RWPE2 (cell line): ENCODE measurements at regions not wholly inside any gene's neighbourhood (a gene's known extent, or its start where the extent isn't known, plus 50 kb on each side); places are given as distances from the start of the nearest gene placed in this dataset.

Experiments used
- ATAC-seq: fragments of 200-7000 bp; cut with Tn5 transposase; 3 replicates; pipeline ENCODE4 v1.9.1; 2021; ENCODE audit warnings: low read depth
- DNase-seq: peaks from one replicate; pipeline ENCODE4 v3.0.0-alpha.2; 2020; ENCODE audit warnings: low spot score
- H3K27ac ChIP-seq: fragments of 450-650 bp; 2 replicates; pipeline ENCODE4 v1.5.1; 2017; ENCODE audit warnings: mild to moderate bottlenecking; ENCODE audit not compliant: poor library complexity, severe bottlenecking
- H3K27me3 ChIP-seq: fragments of 250-450 bp; sonication (Bioruptor Pico); 2 replicates; pipeline ENCODE4 v1.5.1; 2021; ENCODE audit warnings: mild to moderate bottlenecking, moderate library complexity; ENCODE audit not compliant: insufficient read depth, poor library complexity, severe bottlenecking
- H3K36me3 ChIP-seq: fragments of 250-450 bp; sonication (Bioruptor Pico); 2 replicates; pipeline ENCODE4 v1.5.1; 2020; ENCODE audit warnings: low read depth, mild to moderate bottlenecking, moderate library complexity
- H3K4me1 ChIP-seq: fragments of 250-450 bp; sonication (Bioruptor Pico); 2 replicates; pipeline ENCODE4 v1.5.1; 2021; ENCODE audit warnings: mild to moderate bottlenecking, moderate library complexity; ENCODE audit not compliant: insufficient read depth, poor library complexity, severe bottlenecking
- H3K4me3 ChIP-seq: fragments of 250-450 bp; sonication (Bioruptor Pico); 2 replicates; pipeline ENCODE4 v1.5.1; 2021; ENCODE audit warnings: mild to moderate bottlenecking, moderate library complexity; ENCODE audit not compliant: severe bottlenecking
- H3K9me3 ChIP-seq: fragments of 250-450 bp; sonication (Bioruptor Pico); 2 replicates; pipeline ENCODE4 v1.5.1; 2021; ENCODE audit warnings: mild to moderate bottlenecking, moderate library complexity; ENCODE audit not compliant: severe bottlenecking
- CTCF ChIP-seq: fragments of 450-650 bp; IDR thresholded peaks from one replicate; pipeline ENCODE4 v1.5.1; 2017; ENCODE audit warnings: mild to moderate bottlenecking, moderate library complexity; ENCODE audit not compliant: poor library complexity, severe bottlenecking

- no peak for TF ChIP-seq CTCF
- H3K27ac ChIP-seq, result no peak overlapping the region
- H3K27me3 ChIP-seq, result no peaks in the 10 kb centered on the region
- H3K9me3 ChIP-seq, result no peaks in the 10 kb centered on the region
- H3K4me1 ChIP-seq, result no peaks in the 10 kb centered on the region
- DNase-seq, result no peak
- no peak for ATAC-seq
- H3K4me3 ChIP-seq, result no peak overlapping the region
- no peaks in the 10 kb centered on the region for H3K36me3 ChIP-seq
Measured at GRCh38 chr11:15580056-15580774, 465.5 kb downstream of the INSC start.

DNA sequence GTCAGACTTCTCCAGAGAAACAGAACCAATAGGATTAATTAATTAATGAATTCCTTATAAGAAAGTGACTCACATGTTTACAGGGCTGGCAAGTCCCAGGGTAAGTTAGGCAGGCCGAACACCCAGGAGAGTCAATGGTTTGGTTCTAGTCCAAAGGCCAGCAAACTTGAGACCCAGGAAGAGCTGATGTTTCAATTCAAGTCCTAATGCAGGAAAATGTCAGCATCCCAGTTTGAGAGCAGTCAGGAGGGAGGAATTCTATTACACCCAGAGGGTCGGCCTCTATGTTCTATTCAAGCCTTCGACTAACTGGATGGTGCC, 466.0 kb downstream of the INSC start:
- no peak for ATAC-seq
- Histone ChIP-seq H3K4me3 (no peak overlapping the region), H3K27me3 (no peaks in the 10 kb centered on the region), H3K27ac (no peak overlapping the region), H3K9me3 (no peaks in the 10 kb centered on the region), H3K4me1 (no peaks in the 10 kb centered on the region), H3K36me3 (no peaks in the 10 kb centered on the region)
- no peak for DNase-seq
- TF ChIP-seq CTCF, result no peak

GRCh38 chr11:15584158-15584557, 469.4 kb downstream of the INSC start:
- no peaks in the 10 kb centered on the region for H3K4me1 ChIP-seq
- no peaks in the 10 kb centered on the region for H3K9me3 ChIP-seq
- no peaks in the 10 kb centered on the region for H3K36me3 ChIP-seq
- DNase-seq (no peak), ATAC-seq (no peak)
- no peak overlapping the region for H3K4me3 ChIP-seq
- H3K27ac ChIP-seq, result no peak overlapping the region
- TF ChIP-seq CTCF, result no peak
- H3K27me3 ChIP-seq, result no peaks in the 10 kb centered on the region

DNA sequence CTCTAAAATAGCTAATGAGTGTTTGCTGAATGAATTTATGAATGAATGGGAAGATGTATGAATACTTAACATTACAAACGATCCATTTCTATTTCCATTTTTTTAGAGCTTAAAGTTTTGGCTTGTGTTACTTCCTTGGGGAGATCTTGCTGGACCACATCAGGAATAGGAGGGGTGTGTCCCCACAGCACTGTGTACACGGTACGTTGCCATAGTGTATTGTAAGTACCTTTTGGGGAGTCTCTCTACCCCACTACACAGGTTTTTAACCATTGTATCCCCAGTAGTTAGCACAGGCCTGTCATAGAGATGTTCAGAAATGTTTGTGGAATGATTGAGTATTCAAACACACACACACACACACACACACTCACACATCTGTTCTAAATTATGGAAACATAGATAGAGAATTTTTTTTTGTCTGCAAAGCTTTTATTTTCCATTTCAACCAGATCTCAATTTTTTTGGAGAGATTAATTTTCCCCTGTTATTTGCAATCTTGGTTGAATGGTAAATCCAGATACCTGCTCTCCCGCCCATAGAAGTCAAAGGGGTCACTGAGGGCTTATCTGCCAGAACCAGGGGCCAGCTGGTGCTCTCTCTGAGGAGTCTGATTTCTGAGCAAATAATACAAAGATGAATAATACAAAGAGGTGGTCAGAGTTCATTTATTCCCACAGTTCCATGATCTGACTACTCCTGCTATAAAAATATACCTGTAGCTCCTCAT, 471.0 kb downstream of the INSC start:
- H3K4me1 ChIP-seq, result no peaks in the 10 kb centered on the region
- no peak overlapping the region for H3K27ac ChIP-seq
- H3K4me3 ChIP-seq, result no peak overlapping the region
- ATAC-seq, result no peak
- no peak for DNase-seq
- no peaks in the 10 kb centered on the region for H3K9me3 ChIP-seq
- no peak for TF ChIP-seq CTCF
- no peaks in the 10 kb centered on the region for H3K36me3 ChIP-seq
- H3K27me3 ChIP-seq, result no peaks in the 10 kb centered on the region
